ENCODE measurements at regions not wholly inside any gene's neighbourhood (a gene's known extent, or its start where the extent isn't known, plus 50 kb on each side); places are given as distances from the start of the nearest gene placed in this dataset.
"Not testable (repeated sequence)": the region's sequence is repeated elsewhere in the genome, so short reads cannot be mapped to it uniquely, and the experiment has no call there.

- no peak for TF ChIP-seq CTCF (conservative IDR thresholded peaks at IDR 0.05; ENCODE audit: low read depth, low read length)
- DNase-seq (ENCODE audit: low read depth), result no peak
- no peak overlapping the region for H3K4me3 ChIP-seq (ENCODE audit: low read length)
Measured at GRCh38 chr6:118720125-118720473, 68.7 kb upstream of the CEP85L start.

- DNase-seq (ENCODE audit: low read depth), result no peak
- no peak for TF ChIP-seq CTCF (conservative IDR thresholded peaks at IDR 0.05; ENCODE audit: low read depth, low read length)
- no peak overlapping the region for H3K4me3 ChIP-seq (ENCODE audit: low read length)
Measured at GRCh38 chr6:118719351-118720124, 68.1 kb upstream of the CEP85L start.

GRCh38 chr6:118718903-118719302, 67.5 kb upstream of the CEP85L start:
- TF ChIP-seq CTCF (conservative IDR thresholded peaks at IDR 0.05; ENCODE audit: low read depth, low read length), result no peak
- DNase-seq (ENCODE audit: low read depth), result no peak
- no peak overlapping the region for H3K4me3 ChIP-seq (ENCODE audit: low read length)

GRCh38 chr6:118718297-118718696, 66.9 kb upstream of the CEP85L start:
- no peak for DNase-seq (ENCODE audit: low read depth)
- TF ChIP-seq CTCF (conservative IDR thresholded peaks at IDR 0.05; ENCODE audit: low read depth, low read length), result no peak
- no peak overlapping the region for H3K4me3 ChIP-seq (ENCODE audit: low read length)

- DNase-seq (ENCODE audit: low read depth), result no peak
- TF ChIP-seq CTCF (conservative IDR thresholded peaks at IDR 0.05; ENCODE audit: low read depth, low read length), result no peak
- H3K4me3 ChIP-seq (ENCODE audit: low read length), result no peak overlapping the region
Measured at GRCh38 chr6:118717106-118717505, 65.7 kb upstream of the CEP85L start.

GRCh38 chr6:118715907-118716306, 64.5 kb upstream of the CEP85L start:
- DNase-seq (ENCODE audit: low read depth), result not testable (repeated sequence)

GRCh38 chr6:118715376-118715775, 64.0 kb upstream of the CEP85L start:
- no peak overlapping the region for H3K4me3 ChIP-seq (ENCODE audit: low read length)
- DNase-seq (ENCODE audit: low read depth), result no peak
- TF ChIP-seq CTCF (conservative IDR thresholded peaks at IDR 0.05; ENCODE audit: low read depth, low read length), result no peak

More at GRCh38 chr6:118715907-118716306, 64.5 kb upstream of the CEP85L start:
- not testable (repeated sequence) for H3K4me3 ChIP-seq (ENCODE audit: low read length)

Data from retinal pigment epithelial cell (primary cell).